Body of pancreas (tissue), 4 donors: ENCODE measurements at regions not wholly inside any gene's neighbourhood (a gene's known extent, or its start where the extent isn't known, plus 50 kb on each side); places are given as distances from the start of the nearest gene placed in this dataset.

Source experiments
- ATAC-seq: fragments of 150-250 bp; one replicate; pipeline ENCODE4 v1.9.1; 2016
- DNase-seq, 4 donors: peaks; one replicate each; pipeline ENCODE4 v3.0.0-alpha.2; 2019
- H3K27ac ChIP-seq, 4 donors: fragments of 200-600 bp; sonication (generic); 1 replicate in 3 of 4; 2 replicates in 1 of 4; pipeline versions ENCODE4 v1.5.1 to v1.6.1; 2016 to 2019; ENCODE audit warnings: mild to moderate bottlenecking in 1 of 4, mixed read lengths in 1 of 4, moderate library complexity in 1 of 4
- H3K27me3 ChIP-seq, 2 donors: fragments of 200-600 bp; sonication (generic); one replicate each; pipeline ENCODE4 v1.6.0; 2016; ENCODE audit warnings: mild to moderate bottlenecking in 1 of 2
- H3K36me3 ChIP-seq, 2 donors: fragments of 200-600 bp; sonication (generic); replicated peaks in 1 of 2; 2 replicates each; pipeline ENCODE4 v1.5.1; 2016; ENCODE audit warnings: low read depth in 2 of 2; ENCODE audit not compliant: insufficient read depth in 1 of 2
- H3K4me1 ChIP-seq: fragments of 200-600 bp; sonication (generic); one replicate; pipeline ENCODE4 v1.6.0; 2016
- H3K4me3 ChIP-seq, 2 donors: fragments of 200-600 bp; sonication (generic); 1 replicate in 1 of 2; 2 replicates in 1 of 2; pipeline ENCODE4 v1.5.1; 2016 to 2019
- H3K9me3 ChIP-seq, 3 donors: fragments of 200-600 bp; sonication (generic); 1 replicate in 2 of 3; 2 replicates in 1 of 3; pipeline ENCODE4 v1.5.1; 2016
- CTCF ChIP-seq, 7 experiments: fragments of 450-650 bp in 4 of 7; fragments of 200-600 bp in 3 of 7; sonication (generic) in 3 of 7; IDR thresholded peaks; one replicate each; pipeline ENCODE4 v1.5.1; 2016 to 2019; ENCODE audit warnings: antibody characterized with exemption in 7 of 7
- POLR2A ChIP-seq, 3 donors: fragments of 450-650 bp; IDR thresholded peaks; one replicate each; pipeline ENCODE4 v1.6.1; 2016; ENCODE audit warnings: antibody characterized with exemption in 3 of 3, mild to moderate bottlenecking in 2 of 3
- WGBS, 2 donors: methylation state at CpG; one replicate each; pipeline ENCODE4 v1.1.5; 2017; 5-methylcytosine and 5-hydroxymethylcytosine counted together
- intact Hi-C: fragments of 100-400 bp; cut with DNase I; formaldehyde crosslinking; loops from one replicate; pipeline ENCODE4 v1.15.1; 2023

- H3K4me1 ChIP-seq, result no peaks in the 10 kb centered on the region
- H3K27me3 ChIP-seq, result no peaks in the 10 kb centered on the region
- DNase-seq (no peak), ATAC-seq (no peak)
- H3K27ac ChIP-seq, result no peak overlapping the region
- H3K36me3 ChIP-seq, result no peaks in the 10 kb centered on the region
- no peak for TF ChIP-seq POLR2A (IDR thresholded peaks at IDR 0.05)
- no peak for TF ChIP-seq CTCF (IDR thresholded peaks at IDR 0.05)
- no peak overlapping the region for H3K4me3 ChIP-seq
- H3K9me3 ChIP-seq, result no peaks in the 10 kb centered on the region
- 83% methylated on average over 5 of the region's 5 CpGs for WGBS, 2 donors
- intact Hi-C loops, result no loop called here
Measured at GRCh38 chr5:52543594-52543993, 244.1 kb upstream of the ITGA1 start.

GRCh38 chr5:52544738-52545137 lies 243.0 kb upstream of the ITGA1 start:
- DNase-seq, result no peak
- WGBS, 2 donors, result 66 to 67% methylated on average over 4 of the region's 4 CpGs
- no peak for ATAC-seq
- Histone ChIP-seq H3K36me3 (no peaks in the 10 kb centered on the region), H3K4me3 (no peak overlapping the region), H3K9me3 (no peaks in the 10 kb centered on the region), H3K4me1 (no peaks in the 10 kb centered on the region), H3K27ac (no peak overlapping the region), H3K27me3 (no peaks in the 10 kb centered on the region)
- TF ChIP-seq POLR2A (IDR thresholded peaks at IDR 0.05) (no peak), CTCF (IDR thresholded peaks at IDR 0.05) (no peak)
- intact Hi-C loops, result no loop called here

- H3K27me3 ChIP-seq, result no peaks in the 10 kb centered on the region
- no peaks in the 10 kb centered on the region for H3K36me3 ChIP-seq
- no peak for ATAC-seq
- intact Hi-C loops, result no loop called here
- H3K9me3 ChIP-seq, result no peaks in the 10 kb centered on the region
- no peaks in the 10 kb centered on the region for H3K4me1 ChIP-seq
- TF ChIP-seq CTCF (IDR thresholded peaks at IDR 0.05) (no peak), POLR2A (IDR thresholded peaks at IDR 0.05) (no peak)
- DNase-seq, result no peak
- no peak overlapping the region for H3K27ac ChIP-seq
- 39 to 63% methylated on average over 2 of the region's 2 CpGs for WGBS, 2 donors
- no peak overlapping the region for H3K4me3 ChIP-seq
Measured at GRCh38 chr5:52554293-52554692, 233.4 kb upstream of the ITGA1 start.

GRCh38 chr5:52560366-52560765 lies 227.3 kb upstream of the ITGA1 start:
- TF ChIP-seq CTCF (IDR thresholded peaks at IDR 0.05), result no peak
- no peak for TF ChIP-seq POLR2A (IDR thresholded peaks at IDR 0.05)
- H3K9me3 ChIP-seq, result no peaks in the 10 kb centered on the region
- ATAC-seq, result no peak
- H3K4me3 ChIP-seq, result no peak overlapping the region
- H3K36me3 ChIP-seq, result no peaks in the 10 kb centered on the region
- intact Hi-C loops, result no loop called here
- no peak overlapping the region for H3K27ac ChIP-seq
- H3K4me1 ChIP-seq, result no peaks in the 10 kb centered on the region
- H3K27me3 ChIP-seq, result no peaks in the 10 kb centered on the region
- WGBS, 2 donors, result 0 to 7% methylated on average over 1 of the region's 1 CpG
- DNase-seq, result no peak

- H3K27ac ChIP-seq, result no peak overlapping the region
- intact Hi-C loops, result no loop called here
- H3K27me3 ChIP-seq, result no peaks in the 10 kb centered on the region
- TF ChIP-seq CTCF (IDR thresholded peaks at IDR 0.05), result no peak
- no peak for TF ChIP-seq POLR2A (IDR thresholded peaks at IDR 0.05)
- no peaks in the 10 kb centered on the region for H3K4me1 ChIP-seq
- WGBS, 2 donors, result 18 to 19% methylated on average over 1 of the region's 1 CpG
- ATAC-seq (no peak), DNase-seq (no peak)
- H3K4me3 ChIP-seq, result no peak overlapping the region
- no peaks in the 10 kb centered on the region for H3K9me3 ChIP-seq
- H3K36me3 ChIP-seq, result no peaks in the 10 kb centered on the region
Measured at GRCh38 chr5:52562473-52562872, 225.2 kb upstream of the ITGA1 start.
